ENCODE measurements at regions not wholly inside any gene's neighbourhood (a gene's known extent, or its start where the extent isn't known, plus 50 kb on each side); places are given as distances from the start of the nearest gene placed in this dataset.

GRCh38 chrX:110427076-110427475 is 68.4 kb downstream of the RTL9 start:
- TF ChIP-seq NFIC (IDR thresholded peaks at IDR 0.05; ENCODE audit: borderline replicate concordance) (no peak), JUND (IDR thresholded peaks at IDR 0.05) (no peak)
